Uterus (tissue), 3 donors: ENCODE measurements at regions not wholly inside any gene's neighbourhood (a gene's known extent, or its start where the extent isn't known, plus 50 kb on each side); places are given as distances from the start of the nearest gene placed in this dataset.

ENCODE experiments used
- DNase-seq, 2 donors: peaks; one replicate each; pipeline ENCODE4 v3.0.0-alpha.2; 2019 to 2020
- H3K27ac ChIP-seq, 2 donors: fragments of 200-600 bp; sonication (generic); 1 replicate in 1 of 2; 2 replicates in 1 of 2; pipeline ENCODE4 v1.5.1; 2016 to 2018
- H3K27me3 ChIP-seq, 2 donors: fragments of 200-600 bp; sonication (generic); one replicate each; pipeline ENCODE4 v1.5.1; 2018 to 2019; ENCODE audit warnings: control low read depth in 1 of 2
- H3K36me3 ChIP-seq, 2 donors: fragments of 200-600 bp; sonication (generic); one replicate each; pipeline ENCODE4 v1.5.1; 2019; ENCODE audit warnings: control low read depth in 1 of 2
- H3K4me1 ChIP-seq, 2 donors: fragments of 200-600 bp; sonication (generic); one replicate each; pipeline ENCODE4 v1.5.1; 2018 to 2019; ENCODE audit warnings: control low read depth in 1 of 2
- H3K4me3 ChIP-seq, 2 donors: fragments of 200-600 bp; sonication (generic); 1 replicate in 1 of 2; 2 replicates in 1 of 2; pipeline ENCODE4 v1.5.1; 2018 to 2019; ENCODE audit warnings: mild to moderate bottlenecking in 1 of 2
- H3K9me3 ChIP-seq, 2 donors: fragments of 200-600 bp; sonication (generic); one replicate each; pipeline ENCODE4 v1.5.1; 2019; ENCODE audit warnings: control low read depth in 1 of 2
- CTCF ChIP-seq, 4 experiments: fragments of 200-600 bp in 2 of 4; fragments of 450-650 bp in 2 of 4; sonication (generic) in 2 of 4; IDR thresholded peaks; one replicate each; pipeline ENCODE4 v1.5.1; 2016 to 2019; ENCODE audit warnings: antibody characterized with exemption in 4 of 4, mild to moderate bottlenecking in 2 of 4, moderate library complexity in 1 of 4
- POLR2A ChIP-seq, 2 donors: fragments of 450-650 bp; IDR thresholded peaks; one replicate each; pipeline ENCODE4 v1.6.1; 2016; ENCODE audit warnings: antibody characterized with exemption in 2 of 2, mild to moderate bottlenecking in 1 of 2, moderate library complexity in 1 of 2
- intact Hi-C: fragments of 100-400 bp; cut with DNase I; formaldehyde crosslinking; loops from one replicate; pipeline ENCODE4 v1.15.1; 2023; ENCODE audit warnings: low total_unique reads
- donor health status: DM: yes; HTN: yes; CAD: no.

- no peaks in the 10 kb centered on the region for H3K36me3 ChIP-seq
- TF ChIP-seq POLR2A (IDR thresholded peaks at IDR 0.05) (no peak), CTCF (IDR thresholded peaks at IDR 0.05) (no peak)
- no peaks in the 10 kb centered on the region for H3K27me3 ChIP-seq
- H3K9me3 ChIP-seq, result no peaks in the 10 kb centered on the region
- no peak overlapping the region for H3K27ac ChIP-seq
- intact Hi-C loops, result no loop called here
- DNase-seq, result no peak
- H3K4me3 ChIP-seq, result no peak overlapping the region
- H3K4me1 ChIP-seq, result no peaks in the 10 kb centered on the region
These were observed 451.8 kb upstream of the FTMT start for GRCh38 chr5:121399879-121400278.

- Histone ChIP-seq H3K4me3 (no peak overlapping the region), H3K36me3 (no peaks in the 10 kb centered on the region), H3K9me3 (no peaks in the 10 kb centered on the region), H3K27me3 (no peaks in the 10 kb centered on the region), H3K4me1 (no peaks in the 10 kb centered on the region), H3K27ac (no peak overlapping the region)
- no peak for DNase-seq
- TF ChIP-seq POLR2A (IDR thresholded peaks at IDR 0.05) (no peak), CTCF (IDR thresholded peaks at IDR 0.05) (no peak)
- intact Hi-C loops, result no loop called here
These were observed 442.9 kb upstream of the FTMT start for GRCh38 chr5:121408778-121409177.

- no peaks in the 10 kb centered on the region for H3K36me3 ChIP-seq
- no peaks in the 10 kb centered on the region for H3K9me3 ChIP-seq
- DNase-seq, result no peak
- H3K27me3 ChIP-seq, result no peaks in the 10 kb centered on the region
- no peak for TF ChIP-seq CTCF (IDR thresholded peaks at IDR 0.05)
- no peak for TF ChIP-seq POLR2A (IDR thresholded peaks at IDR 0.05)
- H3K4me3 ChIP-seq, result no peak overlapping the region
- no peak overlapping the region for H3K27ac ChIP-seq
- intact Hi-C loops, result no loop called here
- no peaks in the 10 kb centered on the region for H3K4me1 ChIP-seq
These were observed 436.4 kb upstream of the FTMT start for GRCh38 chr5:121415270-121415669.

- TF ChIP-seq CTCF (IDR thresholded peaks at IDR 0.05), result no peak
- no peak for TF ChIP-seq POLR2A (IDR thresholded peaks at IDR 0.05)
- Histone ChIP-seq H3K27ac (no peak overlapping the region), H3K4me1 (no peaks in the 10 kb centered on the region), H3K27me3 (no peaks in the 10 kb centered on the region), H3K9me3 (no peaks in the 10 kb centered on the region), H3K4me3 (no peak overlapping the region), H3K36me3 (no peaks in the 10 kb centered on the region)
- intact Hi-C loops, result no loop called here
- no peak for DNase-seq
These were observed 430.0 kb upstream of the FTMT start for GRCh38 chr5:121421646-121422045.

GRCh38 chr5:121424976-121425375 lies 426.7 kb upstream of the FTMT start:
- no peaks in the 10 kb centered on the region for H3K4me1 ChIP-seq
- H3K27ac ChIP-seq, result no peak overlapping the region
- no peaks in the 10 kb centered on the region for H3K27me3 ChIP-seq
- TF ChIP-seq CTCF (IDR thresholded peaks at IDR 0.05) (no peak), POLR2A (IDR thresholded peaks at IDR 0.05) (no peak)
- intact Hi-C loops, result no loop called here
- H3K9me3 ChIP-seq, result no peaks in the 10 kb centered on the region
- H3K4me3 ChIP-seq, result no peak overlapping the region
- DNase-seq, result no peak
- H3K36me3 ChIP-seq, result no peaks in the 10 kb centered on the region
